Naive thymus-derived CD4-positive, alpha-beta T cell (primary cell): ENCODE measurements at regions not wholly inside any gene's neighbourhood (a gene's known extent, or its start where the extent isn't known, plus 50 kb on each side); places are given as distances from the start of the nearest gene placed in this dataset.
A peak's percentile ranks its signal among the peaks of the same experiment; 100 is the strongest.

Experiments used
- ATAC-seq: fragments of 150-1000 bp; cut with Tn5 transposase; 2 replicates; pipeline ENCODE4 v1.10.0; 2021; ENCODE audit warnings: mild to moderate bottlenecking, moderate library complexity
- CTCF ChIA-PET: fragments of 350-600 bp; sonication (Branson Sonifier 250); formaldehyde crosslinking; loops from one replicate; lab custom pipeline; 2021; ENCODE audit warnings: antibody characterized with exemption; lab: Charles Lee
- POLR2A ChIA-PET: fragments of 350-600 bp; sonication (Branson Sonifier 250); formaldehyde crosslinking; loops from one replicate; lab custom pipeline; 2021; ENCODE audit warnings: antibody characterized with exemption, inconsistent platforms; lab: Charles Lee
- DNase-seq, 9 donors: peaks; one replicate each; pipeline versions ENCODE4 v3.0.0 to v3.0.0-alpha.2; 2020 to 2022; ENCODE audit warnings: mixed read lengths in 1 of 9
- H3K27ac ChIP-seq: one replicate; pipeline ENCODE4 v1.7.0; 2013; ENCODE audit warnings: mild to moderate bottlenecking, low read depth, low read length, moderate library complexity
- H3K27me3 ChIP-seq, 2 donors: one replicate each; pipeline ENCODE4 v1.7.0; 2013; ENCODE audit warnings: low read length in 2 of 2, mild to moderate bottlenecking in 2 of 2, moderate library complexity in 2 of 2; ENCODE audit not compliant: control insufficient read depth in 2 of 2, insufficient read depth in 2 of 2
- H3K36me3 ChIP-seq, 3 experiments: 1 replicate in 2 of 3; 2 replicates in 1 of 3; pipeline ENCODE4 v1.7.0; 2013; ENCODE audit warnings: low read length in 3 of 3, mild to moderate bottlenecking in 3 of 3, moderate library complexity in 1 of 3; ENCODE audit not compliant: insufficient read depth in 3 of 3, control insufficient read depth in 2 of 3
- H3K4me1 ChIP-seq, 2 donors: one replicate each; pipeline ENCODE4 v1.7.0; 2013; ENCODE audit warnings: low read length in 2 of 2, mild to moderate bottlenecking in 2 of 2, moderate library complexity in 1 of 2; ENCODE audit not compliant: control insufficient read depth in 2 of 2, insufficient read depth in 2 of 2
- H3K4me3 ChIP-seq: 2 replicates; pipeline ENCODE4 v1.7.0; 2013; ENCODE audit warnings: mild to moderate bottlenecking, low read length
- H3K9me3 ChIP-seq, 3 experiments: 1 replicate in 2 of 3; 2 replicates in 1 of 3; pipeline ENCODE4 v1.7.0; 2013; ENCODE audit warnings: low read length in 3 of 3; ENCODE audit not compliant: control insufficient read depth in 2 of 3
- H3K27ac Mint-ChIP-seq, 9 donors: one replicate each; pipeline ENCODE4 v1.8.0; 2020 to 2022; ENCODE audit warnings: mixed read lengths in 9 of 9, mild to moderate bottlenecking in 8 of 9, moderate library complexity in 5 of 9, inconsistent platforms in 2 of 9
- H3K27me3 Mint-ChIP-seq, 5 donors: one replicate each; pipeline ENCODE4 v1.8.0; 2021 to 2022; ENCODE audit warnings: mixed read lengths in 5 of 5, mild to moderate bottlenecking in 1 of 5
- H3K36me3 Mint-ChIP-seq, 5 donors: one replicate each; pipeline ENCODE4 v1.8.0; 2020 to 2022; ENCODE audit warnings: mixed read lengths in 5 of 5, mild to moderate bottlenecking in 3 of 5, inconsistent platforms in 1 of 5
- H3K4me1 Mint-ChIP-seq, 7 donors: one replicate each; pipeline ENCODE4 v1.8.0; 2020 to 2022; ENCODE audit warnings: mixed read lengths in 7 of 7, mild to moderate bottlenecking in 3 of 7, inconsistent platforms in 1 of 7
- H3K4me3 Mint-ChIP-seq, 10 donors: one replicate each; pipeline ENCODE4 v1.8.0; 2020 to 2022; ENCODE audit warnings: mild to moderate bottlenecking in 10 of 10, mixed read lengths in 10 of 10, moderate library complexity in 6 of 10, inconsistent platforms in 2 of 10
- H3K9me3 Mint-ChIP-seq, 11 donors: one replicate each; pipeline ENCODE4 v1.8.0; 2020 to 2022; ENCODE audit warnings: mixed read lengths in 11 of 11, mild to moderate bottlenecking in 4 of 11, inconsistent platforms in 1 of 11, moderate library complexity in 1 of 11
- intact Hi-C, 2 donors: fragments of 100-400 bp; cut with micrococcal nuclease; formaldehyde crosslinking; loops; one replicate each; pipeline ENCODE4 v1.15.1; 2023

DNA sequence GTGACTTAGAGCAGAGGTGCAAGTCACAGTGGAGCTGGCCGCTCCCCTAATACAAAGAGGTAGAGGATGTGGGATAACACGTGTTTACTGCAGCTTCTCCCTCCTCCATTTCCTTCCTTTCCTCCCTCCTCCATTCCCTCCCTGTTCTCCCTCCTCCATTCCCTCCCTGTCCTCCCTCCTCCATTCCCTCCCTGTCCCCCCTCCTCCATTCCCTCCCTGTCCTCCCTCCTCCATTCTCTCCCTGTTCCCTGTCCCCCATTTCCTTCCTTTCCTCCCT lies 124.0 kb downstream of the CRYAA start:
- no peaks in the 10 kb centered on the region for H3K9me3 ChIP-seq
- no peaks in the 10 kb centered on the region for H3K4me1 ChIP-seq
- Mint-ChIP-seq H3K4me3 (no peak overlapping the region), H3K4me1 (no peaks in the 10 kb centered on the region), H3K9me3 (peaks cover 0 to 9% (median 4%) of the 10 kb centered on the region in 11 donors), H3K27ac (peak overlapping the region in 1 of 9 donors; percentile 31), H3K36me3 (no peaks in the 10 kb centered on the region), H3K27me3 (peaks cover 0 to 7% (median 0%) of the 10 kb centered on the region in 5 donors)
- CTCF ChIA-PET = no interaction called here
- ATAC-seq (no peak), DNase-seq (no peak)
- H3K4me3 ChIP-seq = no peak overlapping the region
- H3K27me3 ChIP-seq = no peaks in the 10 kb centered on the region
- intact Hi-C loops = no loop called here
- POLR2A ChIA-PET = no interaction called here
- H3K36me3 ChIP-seq = no peaks in the 10 kb centered on the region
- H3K27ac ChIP-seq = no peak overlapping the region

DNA sequence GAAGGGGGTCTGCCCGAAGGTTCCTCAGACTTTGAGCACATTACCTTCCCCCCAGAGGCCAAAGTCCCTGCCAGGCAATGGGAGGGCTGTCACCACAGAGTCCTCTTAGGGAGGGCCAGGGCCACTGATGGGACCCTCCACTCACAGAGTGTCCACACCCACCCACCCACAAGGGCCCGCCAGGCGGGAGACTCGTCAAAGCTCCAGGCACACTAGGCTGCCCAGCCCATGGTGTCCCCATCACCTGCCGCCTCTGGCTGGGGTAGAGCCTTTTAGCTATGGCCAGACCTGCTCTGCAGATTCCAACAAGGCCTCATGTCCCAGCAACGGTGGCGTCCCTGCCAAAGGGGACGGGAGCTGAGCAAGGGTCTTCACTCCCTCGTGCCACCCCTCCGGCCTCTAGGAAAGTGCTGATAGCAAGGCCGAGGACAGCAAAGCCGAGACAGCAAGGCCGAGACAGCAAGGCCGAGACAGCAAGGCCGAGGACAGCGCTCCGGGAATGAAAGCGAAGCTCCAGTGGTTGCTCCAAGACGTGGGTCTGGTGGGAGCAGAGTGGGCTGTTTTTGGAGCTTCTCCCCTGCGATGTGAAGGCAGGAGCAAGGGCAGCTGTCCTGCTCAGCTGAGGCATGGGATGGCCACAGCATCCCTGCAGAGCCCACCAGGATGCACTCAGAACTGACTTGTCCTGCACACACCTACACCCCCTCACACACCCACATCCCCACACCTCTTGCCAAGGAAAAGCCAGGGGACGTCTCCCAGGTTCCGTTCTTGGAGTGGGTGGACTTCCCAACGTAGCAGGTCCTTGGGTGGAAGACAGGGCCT lies 123.4 kb downstream of the CRYAA start:
- no peaks in the 10 kb centered on the region for H3K36me3 ChIP-seq
- H3K4me3 ChIP-seq = no peak overlapping the region
- no peaks in the 10 kb centered on the region for H3K27me3 ChIP-seq
- Mint-ChIP-seq H3K4me3 (no peak overlapping the region), H3K27me3 (peaks cover 0 to 7% (median 0%) of the 10 kb centered on the region in 5 donors), H3K36me3 (no peaks in the 10 kb centered on the region), H3K9me3 (peaks cover 0 to 9% (median 4%) of the 10 kb centered on the region in 11 donors), H3K27ac (no peak overlapping the region), H3K4me1 (peaks cover 0 to 4% (median 2%) of the 10 kb centered on the region in 7 donors)
- POLR2A ChIA-PET = no interaction called here
- H3K9me3 ChIP-seq = no peaks in the 10 kb centered on the region
- CTCF ChIA-PET = no interaction called here
- DNase-seq (no peak), ATAC-seq (no peak)
- intact Hi-C loops = no loop called here
- H3K27ac ChIP-seq = no peak overlapping the region
- H3K4me1 ChIP-seq = peaks cover 0 to under 1% of the 10 kb centered on the region in 2 donors

DNA sequence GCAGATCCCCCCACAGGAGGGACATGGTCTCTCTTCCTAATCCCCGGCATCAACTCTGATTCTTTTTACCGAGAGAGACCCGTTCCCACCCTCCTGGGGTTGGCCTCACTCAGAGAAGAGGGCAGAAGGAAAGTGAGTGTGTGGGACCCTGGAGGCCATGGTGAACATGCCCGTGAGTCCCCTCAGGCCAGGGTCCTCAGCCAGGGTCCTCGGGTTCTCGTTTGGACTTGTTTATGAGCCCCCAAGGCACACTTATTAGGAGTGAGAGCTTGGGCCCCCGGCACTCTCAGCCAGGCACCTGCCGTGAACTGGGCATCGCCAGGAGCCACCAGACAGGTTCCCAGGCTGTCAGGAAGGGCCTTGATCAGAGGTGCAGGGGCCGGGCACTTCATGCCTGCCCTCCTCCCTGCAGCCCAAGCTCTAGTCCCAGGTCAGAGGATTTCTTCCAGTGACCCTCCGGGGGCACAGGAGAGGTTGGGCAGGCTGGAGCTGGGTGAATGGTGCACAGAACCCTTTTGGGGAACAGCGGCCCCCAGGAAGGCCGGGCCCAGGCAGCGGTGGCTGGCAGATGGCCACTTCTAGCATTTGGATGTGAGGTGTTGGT lies 122.6 kb downstream of the CRYAA start:
- ATAC-seq (no peak), DNase-seq (no peak)
- peaks cover 0 to 9% (median 4%) of the 10 kb centered on the region in 11 donors for H3K9me3 Mint-ChIP-seq
- Histone ChIP-seq H3K4me1 (peaks cover 0 to 3% of the 10 kb centered on the region in 2 donors), H3K27me3 (no peaks in the 10 kb centered on the region), H3K36me3 (no peaks in the 10 kb centered on the region), H3K9me3 (no peaks in the 10 kb centered on the region), H3K4me3 (no peak overlapping the region), H3K27ac (no peak overlapping the region)
- H3K36me3 Mint-ChIP-seq = no peaks in the 10 kb centered on the region
- ChIA-PET POLR2A (no interaction called here), CTCF (no interaction called here)
- peaks cover 0 to 7% (median 0%) of the 10 kb centered on the region in 5 donors for H3K27me3 Mint-ChIP-seq
- H3K27ac Mint-ChIP-seq = no peak overlapping the region
- intact Hi-C loops = no loop called here
- H3K4me1 Mint-ChIP-seq = peaks cover 0 to 8% (median 6%) of the 10 kb centered on the region in 7 donors
- H3K4me3 Mint-ChIP-seq = no peak overlapping the region

DNA sequence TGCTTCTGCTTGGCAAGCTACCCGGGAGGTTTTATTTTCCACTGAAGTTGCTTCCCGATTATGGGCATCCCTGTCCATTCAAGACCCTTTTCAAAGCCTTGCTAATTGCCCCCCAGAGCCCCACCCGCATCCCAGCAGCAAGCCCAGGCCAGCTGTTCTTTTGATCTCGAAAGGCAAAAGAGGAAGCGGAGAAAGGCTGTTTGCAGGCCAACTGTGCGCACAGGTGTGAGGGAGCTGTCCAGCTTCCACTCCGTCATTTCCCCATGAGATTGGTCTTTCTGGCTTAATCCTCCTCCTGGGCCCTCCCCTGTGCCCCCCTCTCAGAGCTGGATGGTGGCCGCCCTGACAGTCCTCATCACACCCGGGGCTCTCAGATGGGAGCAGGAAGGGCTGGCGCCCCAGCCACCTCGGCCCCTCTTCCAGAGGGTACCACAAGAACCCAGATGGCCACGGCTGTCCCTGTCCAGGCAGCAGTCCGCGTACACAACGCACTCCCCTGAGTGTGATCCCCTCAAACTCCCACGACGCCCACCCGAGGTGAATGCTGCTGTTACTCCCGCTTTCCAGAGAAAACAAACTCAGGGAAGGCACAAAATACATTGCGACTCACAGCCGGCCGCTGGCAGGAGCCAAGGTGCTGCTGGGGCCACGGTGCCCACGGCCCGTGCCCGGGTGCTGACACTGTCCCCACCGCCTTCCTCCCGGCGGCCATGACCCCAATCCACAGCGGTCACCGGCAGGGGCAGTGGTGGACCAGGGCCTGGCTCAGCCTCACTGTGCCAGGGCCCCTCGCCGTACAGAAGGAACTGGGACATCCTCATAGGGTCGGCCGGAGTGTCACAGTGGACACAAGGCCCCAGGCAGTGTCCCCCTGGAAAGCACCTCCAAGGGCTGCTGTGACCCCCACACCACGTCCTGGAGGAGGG lies 121.9 kb downstream of the CRYAA start:
- CTCF ChIA-PET = no interaction called here

DNA sequence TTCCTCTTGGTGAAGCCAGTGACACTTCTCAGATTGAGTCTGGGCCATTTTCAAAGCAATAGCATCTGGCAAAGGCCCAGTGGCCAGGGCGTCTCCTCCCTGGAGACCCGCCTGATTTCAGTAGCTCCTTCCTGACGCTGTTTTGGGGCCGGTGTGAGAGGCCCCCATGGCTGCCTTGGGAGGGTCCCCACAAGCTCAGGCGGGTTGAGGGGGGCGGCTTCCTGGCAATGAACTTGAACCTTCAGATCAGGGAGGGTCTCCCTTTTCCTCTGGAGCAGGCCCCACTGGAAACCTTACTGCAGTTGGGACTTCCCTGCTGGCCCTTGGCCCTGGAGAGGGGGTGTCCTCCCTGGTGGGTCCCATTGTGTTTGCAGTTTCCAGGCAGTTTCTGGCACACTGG lies 121.2 kb downstream of the CRYAA start:
- no peaks in the 10 kb centered on the region for H3K36me3 Mint-ChIP-seq
- peaks cover 0 to 3% of the 10 kb centered on the region in 2 donors for H3K4me1 ChIP-seq
- no peaks in the 10 kb centered on the region for H3K27me3 ChIP-seq
- CTCF ChIA-PET = no interaction called here
- peaks cover 0 to 8% (median 6%) of the 10 kb centered on the region in 7 donors for H3K4me1 Mint-ChIP-seq
- intact Hi-C loops = no loop called here
- H3K27ac Mint-ChIP-seq = no peak overlapping the region
- peaks cover 0 to 9% (median 2%) of the 10 kb centered on the region in 11 donors for H3K9me3 Mint-ChIP-seq
- DNase-seq (no peak), ATAC-seq (no peak)
- POLR2A ChIA-PET = no interaction called here
- no peaks in the 10 kb centered on the region for H3K9me3 ChIP-seq
- no peaks in the 10 kb centered on the region for H3K27me3 Mint-ChIP-seq
- H3K4me3 ChIP-seq = no peak overlapping the region
- no peak overlapping the region for H3K4me3 Mint-ChIP-seq
- no peaks in the 10 kb centered on the region for H3K36me3 ChIP-seq
- no peak overlapping the region for H3K27ac ChIP-seq

More for the DNA sequence above, 121.9 kb downstream of the CRYAA start:
- intact Hi-C loops = no loop called here
- Mint-ChIP-seq H3K4me1 (peaks cover 0 to 8% (median 6%) of the 10 kb centered on the region in 7 donors), H3K36me3 (no peaks in the 10 kb centered on the region), H3K27me3 (peaks cover 0 to 6% (median 0%) of the 10 kb centered on the region in 5 donors), H3K4me3 (no peak overlapping the region), H3K27ac (no peak overlapping the region), H3K9me3 (peaks cover 0 to 9% (median 3%) of the 10 kb centered on the region in 11 donors)
- POLR2A ChIA-PET = no interaction called here
- Histone ChIP-seq H3K27ac (no peak overlapping the region), H3K4me3 (no peak overlapping the region), H3K36me3 (no peaks in the 10 kb centered on the region), H3K9me3 (no peaks in the 10 kb centered on the region), H3K27me3 (no peaks in the 10 kb centered on the region), H3K4me1 (peaks cover 0 to 3% of the 10 kb centered on the region in 2 donors)
- ATAC-seq (no peak), DNase-seq (no peak)

DNA sequence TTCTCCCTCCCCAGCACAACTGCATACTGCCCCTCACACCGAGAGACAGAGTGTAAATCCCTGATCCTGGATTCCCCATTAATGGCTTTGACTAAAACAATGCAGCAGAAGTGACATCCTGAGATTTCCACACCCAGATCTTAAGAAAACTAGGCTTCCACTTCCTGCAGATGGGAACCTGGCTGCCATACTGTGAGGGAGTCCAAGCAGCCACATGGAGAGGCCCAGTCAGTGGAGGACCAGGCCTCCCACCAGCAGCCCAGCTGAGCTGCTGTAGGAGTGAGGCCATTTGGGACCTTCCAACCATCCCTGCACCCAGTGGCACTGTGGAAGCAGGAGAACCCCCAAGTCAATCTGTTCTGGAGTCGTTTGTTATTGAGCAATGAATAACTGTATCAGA lies 120.6 kb downstream of the CRYAA start:
- H3K4me3 Mint-ChIP-seq = no peak overlapping the region
- Histone ChIP-seq H3K9me3 (no peaks in the 10 kb centered on the region), H3K36me3 (no peaks in the 10 kb centered on the region), H3K4me3 (no peak overlapping the region), H3K27me3 (no peaks in the 10 kb centered on the region), H3K27ac (no peak overlapping the region), H3K4me1 (peaks cover 0 to 3% of the 10 kb centered on the region in 2 donors)
- no peak overlapping the region for H3K27ac Mint-ChIP-seq
- peaks cover 0 to 8% (median 6%) of the 10 kb centered on the region in 7 donors for H3K4me1 Mint-ChIP-seq
- no peaks in the 10 kb centered on the region for H3K36me3 Mint-ChIP-seq
- intact Hi-C loops = no loop called here
- no peak for ATAC-seq
- H3K9me3 Mint-ChIP-seq = peaks cover 0 to 9% (median 2%) of the 10 kb centered on the region in 11 donors
- ChIA-PET CTCF (no interaction called here), POLR2A (no interaction called here)
- no peak for DNase-seq
- H3K27me3 Mint-ChIP-seq = no peaks in the 10 kb centered on the region
